ENCODE measurements at regions not wholly inside any gene's neighbourhood (a gene's known extent, or its start where the extent isn't known, plus 50 kb on each side); places are given as distances from the start of the nearest gene placed in this dataset.

GRCh38 chr2:3951131-3951954, 248.0 kb downstream of the DCDC2C start:
- H3K9me3 ChIP-seq (ENCODE audit: control insufficient read depth, insufficient read depth, low read depth, low read length): no peaks in the 10 kb centered on the region
- ChIA-PET CTCF (no interaction called here), POLR2A (no interaction called here)
- H3K27ac ChIP-seq (ENCODE audit: extremely low read depth, low read depth, low read length): no peak overlapping the region
- H3K4me3 ChIP-seq (ENCODE audit: low read depth, low read length): no peak overlapping the region
- H3K36me3 ChIP-seq (ENCODE audit: control insufficient read depth in 2 of 2, insufficient read depth in 1 of 2, low read length in 2 of 2): no peaks in the 10 kb centered on the region
- H3K4me1 ChIP-seq (ENCODE audit: control insufficient read depth, insufficient read depth, low read length): no peaks in the 10 kb centered on the region
- TF ChIP-seq, protein P1, sequence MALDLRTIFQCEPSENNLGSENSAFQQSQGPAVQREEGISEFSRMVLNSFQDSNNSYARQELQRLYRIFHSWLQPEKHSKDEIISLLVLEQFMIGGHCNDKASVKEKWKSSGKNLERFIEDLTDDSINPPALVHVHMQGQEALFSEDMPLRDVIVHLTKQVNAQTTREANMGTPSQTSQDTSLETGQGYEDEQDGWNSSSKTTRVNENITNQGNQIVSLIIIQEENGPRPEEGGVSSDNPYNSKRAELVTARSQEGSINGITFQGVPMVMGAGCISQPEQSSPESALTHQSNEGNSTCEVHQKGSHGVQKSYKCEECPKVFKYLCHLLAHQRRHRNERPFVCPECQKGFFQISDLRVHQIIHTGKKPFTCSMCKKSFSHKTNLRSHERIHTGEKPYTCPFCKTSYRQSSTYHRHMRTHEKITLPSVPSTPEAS (tag by site-specific recombination; IDR thresholded peaks at IDR 0.05): no peak
- TF ChIP-seq ZNF558 (tag by site-specific recombination; IDR thresholded peaks at IDR 0.05): no peak
- no peak for TF ChIP-seq IKZF3 (tag by site-specific recombination; IDR thresholded peaks at IDR 0.05)
- TF ChIP-seq, protein P2, sequence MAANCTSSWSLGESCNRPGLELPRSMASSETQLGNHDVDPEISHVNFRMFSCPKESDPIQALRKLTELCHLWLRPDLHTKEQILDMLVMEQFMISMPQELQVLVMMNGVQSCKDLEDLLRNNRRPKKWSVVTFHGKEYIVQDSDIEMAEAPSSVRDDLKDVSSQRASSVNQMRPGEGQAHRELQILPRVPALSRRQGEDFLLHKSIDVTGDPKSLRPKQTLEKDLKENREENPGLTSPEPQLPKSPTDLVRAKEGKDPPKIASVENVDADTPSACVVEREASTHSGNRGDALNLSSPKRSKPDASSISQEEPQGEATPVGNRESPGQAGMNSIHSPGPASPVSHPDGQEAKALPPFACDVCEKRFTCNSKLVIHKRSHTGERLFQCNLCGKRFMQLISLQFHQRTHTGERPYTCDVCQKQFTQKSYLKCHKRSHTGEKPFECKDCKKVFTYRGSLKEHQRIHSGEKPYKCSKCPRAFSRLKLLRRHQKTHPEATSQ (tag by site-specific recombination; IDR thresholded peaks at IDR 0.05): no peak
- no peak for TF ChIP-seq ZNF785 (tag by site-specific recombination; IDR thresholded peaks at IDR 0.05)
- no peak for TF ChIP-seq ZSCAN30 (tag by site-specific recombination; IDR thresholded peaks at IDR 0.05)
- TF ChIP-seq ZNF660 (tag by site-specific recombination; IDR thresholded peaks at IDR 0.05): no peak
- TF ChIP-seq ZNF549 (tag by site-specific recombination; IDR thresholded peaks at IDR 0.05): no peak
- TF ChIP-seq, protein P3, sequence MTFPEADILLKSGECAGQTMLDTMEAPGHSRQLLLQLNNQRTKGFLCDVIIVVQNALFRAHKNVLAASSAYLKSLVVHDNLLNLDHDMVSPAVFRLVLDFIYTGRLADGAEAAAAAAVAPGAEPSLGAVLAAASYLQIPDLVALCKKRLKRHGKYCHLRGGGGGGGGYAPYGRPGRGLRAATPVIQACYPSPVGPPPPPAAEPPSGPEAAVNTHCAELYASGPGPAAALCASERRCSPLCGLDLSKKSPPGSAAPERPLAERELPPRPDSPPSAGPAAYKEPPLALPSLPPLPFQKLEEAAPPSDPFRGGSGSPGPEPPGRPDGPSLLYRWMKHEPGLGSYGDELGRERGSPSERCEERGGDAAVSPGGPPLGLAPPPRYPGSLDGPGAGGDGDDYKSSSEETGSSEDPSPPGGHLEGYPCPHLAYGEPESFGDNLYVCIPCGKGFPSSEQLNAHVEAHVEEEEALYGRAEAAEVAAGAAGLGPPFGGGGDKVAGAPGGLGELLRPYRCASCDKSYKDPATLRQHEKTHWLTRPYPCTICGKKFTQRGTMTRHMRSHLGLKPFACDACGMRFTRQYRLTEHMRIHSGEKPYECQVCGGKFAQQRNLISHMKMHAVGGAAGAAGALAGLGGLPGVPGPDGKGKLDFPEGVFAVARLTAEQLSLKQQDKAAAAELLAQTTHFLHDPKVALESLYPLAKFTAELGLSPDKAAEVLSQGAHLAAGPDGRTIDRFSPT (tag by site-specific recombination; IDR thresholded peaks at IDR 0.05): no peak
- no peak for TF ChIP-seq ZNF221 (tag by site-specific recombination; IDR thresholded peaks at IDR 0.05; ENCODE audit: borderline replicate concordance)
- no peak for TF ChIP-seq ZNF350 (tag by site-specific recombination; IDR thresholded peaks at IDR 0.05)
- TF ChIP-seq ZNF792 (tag by site-specific recombination; IDR thresholded peaks at IDR 0.05): no peak
- TF ChIP-seq ZNF664 (tag by site-specific recombination; IDR thresholded peaks at IDR 0.05): no peak
- no peak for TF ChIP-seq ZNF248 (tag by site-specific recombination; IDR thresholded peaks at IDR 0.05)
- no peak for TF ChIP-seq ZNF174 (tag by site-specific recombination; IDR thresholded peaks at IDR 0.05)
- no peak for TF ChIP-seq ZNF121 (tag by site-specific recombination; IDR thresholded peaks at IDR 0.05)
- TF ChIP-seq ZNF175 (tag by site-specific recombination; IDR thresholded peaks at IDR 0.05): no peak
- no peak for TF ChIP-seq SCRT1 (tag by site-specific recombination; IDR thresholded peaks at IDR 0.05; ENCODE audit: borderline replicate concordance)
- no peak for TF ChIP-seq REPIN1 (tag by site-specific recombination; IDR thresholded peaks at IDR 0.05; ENCODE audit: low read depth)
- no peak for TF ChIP-seq ZNF747 (tag by site-specific recombination; IDR thresholded peaks at IDR 0.05)

- Histone ChIP-seq H3K9me3 (ENCODE audit: control insufficient read depth, insufficient read depth, low read depth, low read length) (no peaks in the 10 kb centered on the region), H3K27ac (ENCODE audit: extremely low read depth, low read depth, low read length) (no peak overlapping the region), H3K36me3 (ENCODE audit: control insufficient read depth in 2 of 2, insufficient read depth in 1 of 2, low read length in 2 of 2) (no peaks in the 10 kb centered on the region), H3K4me1 (ENCODE audit: control insufficient read depth, insufficient read depth, low read length) (no peaks in the 10 kb centered on the region), H3K4me3 (ENCODE audit: low read depth, low read length) (no peak overlapping the region)
- ChIA-PET POLR2A (no interaction called here), CTCF (interaction anchor here (1.3 kb wide), 1 partner anchor 225 kb away, joined by 5 read pairs; no protein-coding TSS in a partner anchor)
- TF ChIP-seq ZNF530 (tag by site-specific recombination; IDR thresholded peaks at IDR 0.05; ENCODE audit: low read depth) (no peak), ZNF792 (tag by site-specific recombination; IDR thresholded peaks at IDR 0.05) (no peak), ELK4 (IDR thresholded peaks at IDR 0.05; ENCODE audit: borderline replicate concordance, low read depth, low read length) (no peak), WT1 (tag by site-specific recombination; IDR thresholded peaks at IDR 0.05) (no peak)
- TF ChIP-seq, protein P4, sequence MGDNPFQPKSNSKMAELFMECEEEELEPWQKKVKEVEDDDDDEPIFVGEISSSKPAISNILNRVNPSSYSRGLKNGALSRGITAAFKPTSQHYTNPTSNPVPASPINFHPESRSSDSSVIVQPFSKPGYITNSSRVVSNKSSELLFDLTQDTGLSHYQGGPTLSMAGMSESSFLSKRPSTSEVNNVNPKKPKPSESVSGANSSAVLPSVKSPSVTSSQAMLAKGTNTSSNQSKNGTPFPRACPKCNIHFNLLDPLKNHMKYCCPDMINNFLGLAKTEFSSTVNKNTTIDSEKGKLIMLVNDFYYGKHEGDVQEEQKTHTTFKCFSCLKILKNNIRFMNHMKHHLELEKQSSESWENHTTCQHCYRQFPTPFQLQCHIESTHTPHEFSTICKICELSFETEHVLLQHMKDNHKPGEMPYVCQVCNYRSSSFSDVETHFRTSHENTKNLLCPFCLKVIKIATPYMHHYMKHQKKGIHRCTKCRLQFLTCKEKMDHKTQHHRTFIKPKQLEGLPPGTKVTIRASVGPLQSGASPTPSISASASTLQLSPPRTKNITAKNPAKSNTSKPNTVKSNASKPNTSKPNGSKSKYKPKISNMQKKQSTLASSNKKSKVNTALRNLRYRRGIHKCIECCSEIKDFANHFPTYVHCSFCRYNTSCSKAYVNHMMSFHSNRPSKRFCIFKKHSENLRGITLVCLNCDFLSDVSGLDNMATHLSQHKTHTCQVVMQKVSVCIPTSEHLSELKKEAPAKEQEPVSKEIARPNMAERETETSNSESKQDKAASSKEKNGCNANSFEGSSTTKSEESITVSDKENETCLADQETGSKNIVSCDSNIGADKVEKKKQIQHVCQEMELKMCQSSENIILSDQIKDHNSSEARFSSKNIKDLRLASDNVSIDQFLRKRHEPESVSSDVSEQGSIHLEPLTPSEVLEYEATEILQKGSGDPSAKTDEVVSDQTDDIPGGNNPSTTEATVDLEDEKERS (tag by site-specific recombination; IDR thresholded peaks at IDR 0.05): no peak
Observed at GRCh38 chr2:3952866-3953516, 249.6 kb downstream of the DCDC2C start.
